AG04449 (cell line): ENCODE measurements at regions not wholly inside any gene's neighbourhood (a gene's known extent, or its start where the extent isn't known, plus 50 kb on each side); places are given as distances from the start of the nearest gene placed in this dataset.

Experiments used
- CTCF ChIA-PET: fragments of 350-600 bp; formaldehyde crosslinking; extraction: SDS; loops from one replicate; lab custom pipeline; 2021; ENCODE audit warnings: antibody characterized with exemption; lab: Yijun Ruan, JAX
- POLR2A ChIA-PET: fragments of 400-600, 350-600 bp; formaldehyde crosslinking; extraction: SDS; loops from one replicate; lab custom pipeline; 2020; ENCODE audit warnings: antibody characterized with exemption, inconsistent platforms; lab: Yijun Ruan, JAX
- DNase-seq: peaks from one replicate; pipeline ENCODE4 v3.0.0-alpha.2; 2010; ENCODE audit warnings: low read depth, low spot score
- H3K4me3 ChIP-seq: 2 replicates; pipeline ENCODE4 v1.5.1; 2011; ENCODE audit warnings: low read depth, mild to moderate bottlenecking, control low read depth, low read length
- CTCF ChIP-seq: IDR thresholded peaks from one replicate; pipeline ENCODE4 v1.5.1; 2011; ENCODE audit warnings: mild to moderate bottlenecking, moderate library complexity, low read length, control low read depth, inconsistent platforms; ENCODE audit not compliant: insufficient read depth; ENCODE audit errors: missing control alignments

DNA sequence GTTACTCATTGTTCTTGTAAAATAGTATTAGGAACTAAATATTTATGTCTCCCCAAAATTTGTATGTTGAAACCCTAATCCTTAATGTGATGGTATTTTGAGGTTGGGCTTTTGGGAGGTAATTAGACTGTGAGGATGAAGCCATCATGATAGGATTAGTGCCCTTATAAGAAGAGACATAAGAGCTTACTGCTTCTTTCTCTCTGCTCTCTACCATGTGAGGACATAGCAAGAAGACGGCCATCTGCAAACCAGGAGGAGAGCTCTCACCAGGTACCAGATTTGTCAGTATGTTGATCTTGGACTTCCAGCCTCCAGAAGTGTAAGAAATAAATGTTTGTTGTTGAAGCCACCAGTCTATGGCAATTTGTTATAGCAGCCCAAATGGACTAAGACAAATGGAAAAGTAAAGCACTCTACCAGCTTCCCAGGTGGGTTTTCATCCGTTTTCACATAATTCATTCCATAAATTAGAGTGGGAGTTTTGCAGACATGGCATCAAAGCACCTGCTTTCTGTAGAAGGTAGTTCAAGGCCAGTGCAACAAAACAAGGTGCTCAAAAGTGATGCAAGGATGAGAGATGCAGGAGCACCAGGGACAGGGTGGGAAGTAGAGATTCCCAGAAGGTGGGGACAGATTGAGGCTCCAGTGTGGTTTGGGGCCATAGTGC is 70.7 kb downstream of the MYCN start:
- CTCF ChIA-PET, result no interaction called here
- POLR2A ChIA-PET, result no interaction called here
- DNase-seq, result no peak
- H3K4me3 ChIP-seq, result no peak overlapping the region
- TF ChIP-seq CTCF, result no peak

GRCh38 chr2:16010011-16010410 is 69.7 kb downstream of the MYCN start:
- TF ChIP-seq CTCF, result no peak
- POLR2A ChIA-PET, result no interaction called here
- CTCF ChIA-PET, result no interaction called here
- H3K4me3 ChIP-seq, result no peak overlapping the region
- no peak for DNase-seq

GRCh38 chr2:16009560-16009959 is 69.2 kb downstream of the MYCN start:
- no peak for TF ChIP-seq CTCF
- POLR2A ChIA-PET, result no interaction called here

GRCh38 chr2:16008856-16009255 is 68.5 kb downstream of the MYCN start:
- TF ChIP-seq CTCF, result no peak
- H3K4me3 ChIP-seq, result no peak overlapping the region
- no peak for DNase-seq
- ChIA-PET POLR2A (no interaction called here), CTCF (no interaction called here)

More at GRCh38 chr2:16009560-16009959, 69.2 kb downstream of the MYCN start:
- DNase-seq, result no peak
- CTCF ChIA-PET, result no interaction called here
- H3K4me3 ChIP-seq, result no peak overlapping the region

- ChIA-PET POLR2A (no interaction called here), CTCF (no interaction called here)
- TF ChIP-seq CTCF, result no peak
Measured at GRCh38 chr2:16008331-16008850, 68.0 kb downstream of the MYCN start.

DNA sequence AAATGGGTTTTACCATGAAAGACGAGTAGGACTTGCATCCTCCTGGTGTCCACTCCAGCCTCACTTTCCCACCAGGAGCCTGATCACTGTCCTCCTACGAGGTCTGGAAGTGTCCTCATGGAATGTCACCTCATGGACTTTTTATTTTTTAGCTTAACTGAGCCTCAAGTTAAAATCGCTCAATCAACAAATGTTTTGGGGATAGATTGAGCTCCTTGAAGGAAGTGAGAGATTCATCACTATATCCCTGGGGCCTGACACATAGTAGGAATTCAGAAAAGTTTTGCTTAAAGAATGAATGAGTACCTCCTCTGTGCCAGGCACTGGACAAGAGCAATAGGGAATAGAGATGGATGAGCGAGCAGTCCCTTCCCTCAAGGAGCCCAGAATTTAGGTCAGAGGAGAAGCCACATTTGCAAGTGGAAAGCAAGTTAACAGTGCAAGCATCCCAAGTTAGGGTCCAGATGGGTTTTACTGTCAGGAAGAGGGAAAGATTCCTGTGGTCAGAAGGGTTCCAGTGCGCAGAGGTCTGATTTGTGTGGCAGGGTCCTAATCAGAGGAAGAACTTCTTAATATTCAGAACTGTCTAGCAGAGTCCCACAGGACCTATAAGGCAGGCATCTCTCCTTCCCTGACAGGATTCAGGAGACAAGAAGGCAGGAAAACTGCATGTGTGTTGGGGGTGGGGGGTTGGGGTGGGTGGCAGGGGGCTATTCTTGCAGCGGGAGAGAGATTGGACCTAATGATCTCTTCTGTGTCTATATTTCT is 67.0 kb downstream of the MYCN start:
- POLR2A ChIA-PET, result no interaction called here
- TF ChIP-seq CTCF, result no peak
- CTCF ChIA-PET, result no interaction called here

More at GRCh38 chr2:16008331-16008850, 68.0 kb downstream of the MYCN start:
- H3K4me3 ChIP-seq, result no peak overlapping the region
- DNase-seq, result no peak

More for the DNA sequence above, 67.0 kb downstream of the MYCN start:
- H3K4me3 ChIP-seq, result no peak overlapping the region
- DNase-seq, result no peak
